GM19240 (cell line): ENCODE measurements at regions not wholly inside any gene's neighbourhood (a gene's known extent, or its start where the extent isn't known, plus 50 kb on each side); places are given as distances from the start of the nearest gene placed in this dataset.

Experiments used
- DNase-seq: peaks from one replicate; pipeline ENCODE4 v3.0.0; 2011; ENCODE audit warnings: low spot score; ENCODE audit not compliant: insufficient read length

- no peak for DNase-seq
Measured at GRCh38 chr3:181660337-181660736, 51.4 kb upstream of the SOX2 start.

- no peak for DNase-seq
Measured at GRCh38 chr3:181637456-181637855, 74.3 kb upstream of the SOX2 start.

- DNase-seq = no peak
Measured at GRCh38 chr3:181637056-181637455, 74.7 kb upstream of the SOX2 start.

GRCh38 chr3:181635141-181635540 lies 76.6 kb upstream of the SOX2 start:
- no peak for DNase-seq

GRCh38 chr3:181633556-181633955 lies 78.2 kb upstream of the SOX2 start:
- no peak for DNase-seq

- DNase-seq = no peak
Measured at GRCh38 chr3:181631901-181632300, 79.8 kb upstream of the SOX2 start.

- no peak for DNase-seq
Measured at GRCh38 chr3:181630853-181631252, 80.9 kb upstream of the SOX2 start.

GRCh38 chr3:181629711-181630110 lies 82.0 kb upstream of the SOX2 start:
- no peak for DNase-seq

- no peak for DNase-seq
Measured at GRCh38 chr3:181629029-181629428, 82.7 kb upstream of the SOX2 start.

GRCh38 chr3:181628384-181628783 lies 83.3 kb upstream of the SOX2 start:
- DNase-seq = no peak

GRCh38 chr3:181626036-181626435 lies 85.7 kb upstream of the SOX2 start:
- DNase-seq = no peak

GRCh38 chr3:181623924-181624694 lies 87.6 kb upstream of the SOX2 start:
- no peak for DNase-seq

GRCh38 chr3:181622365-181622764 lies 89.4 kb upstream of the SOX2 start:
- no peak for DNase-seq

- DNase-seq = no peak
Measured at GRCh38 chr3:181619897-181620296, 91.8 kb upstream of the SOX2 start.

- DNase-seq = no peak
Measured at GRCh38 chr3:181618260-181618659, 93.5 kb upstream of the SOX2 start.

- no peak for DNase-seq
Measured at GRCh38 chr3:181616088-181617070, 95.3 kb upstream of the SOX2 start.

GRCh38 chr3:181615666-181616065 lies 96.1 kb upstream of the SOX2 start:
- no peak for DNase-seq

- no peak for DNase-seq
Measured at GRCh38 chr3:181614878-181615277, 96.8 kb upstream of the SOX2 start.

- DNase-seq = no peak
Measured at GRCh38 chr3:181613813-181614212, 97.9 kb upstream of the SOX2 start.

- no peak for DNase-seq
Measured at GRCh38 chr3:181613191-181613590, 98.5 kb upstream of the SOX2 start.

- no peak for DNase-seq
Measured at GRCh38 chr3:181610973-181611265, 100.8 kb upstream of the SOX2 start.

- no peak for DNase-seq
Measured at GRCh38 chr3:181610083-181610972, 101.4 kb upstream of the SOX2 start.
